GM10248 (cell line): ENCODE measurements at regions not wholly inside any gene's neighbourhood (a gene's known extent, or its start where the extent isn't known, plus 50 kb on each side); places are given as distances from the start of the nearest gene placed in this dataset.

ENCODE experiments used
- CTCF ChIA-PET: fragments of 300-600 bp; sonication (Branson Sonifier 250); formaldehyde crosslinking; extraction: SDS; loops from one replicate; lab custom pipeline; 2021; ENCODE audit warnings: antibody characterized with exemption; lab: Yijun Ruan, JAX
- POLR2A ChIA-PET: fragments of 350-650 bp; sonication (Branson Sonifier 250); formaldehyde crosslinking; extraction: SDS; loops from one replicate; lab custom pipeline; 2020; ENCODE audit warnings: antibody characterized with exemption; lab: Yijun Ruan, JAX
- DNase-seq: peaks from one replicate; pipeline ENCODE4 v3.0.0; 2012; ENCODE audit errors: extremely low spot score
- TF ChIP-seq, protein P1 (sequence below): IDR thresholded peaks from 2 replicates; pipeline ENCODE4 v1.5.1; 2012; ENCODE audit warnings: mild to moderate bottlenecking, low read depth; ENCODE audit errors: extremely low read depth, missing control alignments, control extremely low read depth

DNA sequence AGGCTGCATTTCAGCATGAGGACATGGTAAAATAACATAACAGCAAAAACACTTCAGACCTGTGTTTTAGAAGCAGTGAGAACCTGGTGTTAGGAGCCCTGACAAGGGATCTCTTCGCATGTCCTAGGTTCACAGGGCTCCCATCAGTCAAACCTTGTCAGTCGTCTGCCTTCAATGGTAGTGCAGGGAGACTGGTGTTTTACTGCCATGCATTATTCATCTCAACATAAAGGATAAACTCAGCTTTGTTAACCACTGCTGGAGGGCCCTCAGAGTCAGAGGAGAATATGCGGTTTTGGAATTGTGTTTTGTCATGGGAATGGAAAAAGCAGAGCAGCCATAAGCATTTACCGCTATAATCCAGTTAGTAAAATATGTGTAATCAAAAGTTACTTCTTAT, 275.9 kb upstream of the GCFC2 start:
- TF ChIP-seq, protein P1, sequence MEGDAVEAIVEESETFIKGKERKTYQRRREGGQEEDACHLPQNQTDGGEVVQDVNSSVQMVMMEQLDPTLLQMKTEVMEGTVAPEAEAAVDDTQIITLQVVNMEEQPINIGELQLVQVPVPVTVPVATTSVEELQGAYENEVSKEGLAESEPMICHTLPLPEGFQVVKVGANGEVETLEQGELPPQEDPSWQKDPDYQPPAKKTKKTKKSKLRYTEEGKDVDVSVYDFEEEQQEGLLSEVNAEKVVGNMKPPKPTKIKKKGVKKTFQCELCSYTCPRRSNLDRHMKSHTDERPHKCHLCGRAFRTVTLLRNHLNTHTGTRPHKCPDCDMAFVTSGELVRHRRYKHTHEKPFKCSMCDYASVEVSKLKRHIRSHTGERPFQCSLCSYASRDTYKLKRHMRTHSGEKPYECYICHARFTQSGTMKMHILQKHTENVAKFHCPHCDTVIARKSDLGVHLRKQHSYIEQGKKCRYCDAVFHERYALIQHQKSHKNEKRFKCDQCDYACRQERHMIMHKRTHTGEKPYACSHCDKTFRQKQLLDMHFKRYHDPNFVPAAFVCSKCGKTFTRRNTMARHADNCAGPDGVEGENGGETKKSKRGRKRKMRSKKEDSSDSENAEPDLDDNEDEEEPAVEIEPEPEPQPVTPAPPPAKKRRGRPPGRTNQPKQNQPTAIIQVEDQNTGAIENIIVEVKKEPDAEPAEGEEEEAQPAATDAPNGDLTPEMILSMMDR, result no peak
- ChIA-PET CTCF (no interaction called here), POLR2A (no interaction called here)
- DNase-seq, result no peak

DNA sequence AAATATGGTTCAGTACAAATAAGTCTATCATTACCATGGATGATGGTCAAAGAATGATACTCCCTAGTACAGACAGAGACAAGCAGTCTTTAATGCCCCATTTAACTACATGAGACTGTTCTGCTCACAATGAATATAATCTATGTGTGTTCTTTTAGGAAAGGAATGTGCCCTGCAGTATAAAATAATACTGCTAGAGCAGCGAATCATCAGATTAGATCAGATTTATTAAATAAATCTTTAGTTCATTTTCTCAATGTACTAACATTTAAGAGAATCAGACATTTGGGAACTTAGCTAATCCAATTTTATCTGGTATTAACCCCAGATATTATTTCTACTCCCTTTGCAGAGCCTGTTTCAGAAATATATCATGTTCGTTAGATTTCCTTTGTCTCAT, 272.0 kb upstream of the GCFC2 start:
- CTCF ChIA-PET, result no interaction called here
- POLR2A ChIA-PET, result no interaction called here
- DNase-seq, result no peak
- TF ChIP-seq, protein P1, result no peak

DNA sequence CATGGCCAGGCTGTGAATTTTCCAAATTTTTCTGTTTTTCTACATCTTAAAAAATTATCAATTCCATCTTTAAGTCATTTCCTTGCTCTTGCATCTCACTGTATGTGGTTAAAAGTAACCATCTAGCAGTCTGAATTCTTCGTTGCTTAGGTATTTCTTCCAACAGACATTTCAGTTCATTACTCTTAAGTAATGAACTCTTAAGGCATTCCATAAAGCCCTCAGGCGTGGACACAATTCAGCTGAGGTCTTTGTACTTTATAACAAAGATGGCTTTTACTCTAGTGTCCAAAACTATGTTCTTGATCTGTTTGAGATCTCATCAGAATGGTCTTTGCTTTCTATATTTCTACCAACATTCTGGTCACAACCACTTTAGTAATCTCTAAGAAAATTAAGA, 253.9 kb upstream of the GCFC2 start:
- ChIA-PET CTCF (no interaction called here), POLR2A (no interaction called here)
- TF ChIP-seq, protein P1, result no peak
- no peak for DNase-seq

DNA sequence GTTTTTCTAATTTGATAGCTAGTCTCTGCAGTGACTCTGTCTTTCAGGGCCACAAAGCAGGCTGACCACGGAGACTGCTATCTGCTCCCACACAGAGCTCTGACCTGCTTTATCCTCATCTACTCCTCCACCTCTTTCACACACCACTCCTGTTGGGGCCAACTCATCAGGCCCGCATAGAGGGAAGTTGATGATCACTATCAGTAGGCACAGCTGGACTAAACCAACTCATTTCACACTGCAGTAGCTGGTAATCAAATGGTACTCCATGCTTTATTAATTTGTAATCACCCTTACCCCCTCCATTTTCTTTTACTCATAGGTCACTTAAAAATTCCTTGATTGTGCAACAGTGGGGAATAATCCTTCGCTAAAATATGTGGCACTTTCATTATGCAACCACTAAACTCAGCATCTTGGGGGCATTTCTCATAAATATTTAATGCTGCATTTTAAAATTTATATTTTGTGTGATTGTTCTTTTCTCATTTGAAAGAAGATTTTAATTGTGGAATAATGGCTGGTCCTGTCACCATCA, 249.8 kb upstream of the GCFC2 start:
- TF ChIP-seq, protein P1, result no peak
- no peak for DNase-seq
- POLR2A ChIA-PET, result no interaction called here
- CTCF ChIA-PET, result no interaction called here

DNA sequence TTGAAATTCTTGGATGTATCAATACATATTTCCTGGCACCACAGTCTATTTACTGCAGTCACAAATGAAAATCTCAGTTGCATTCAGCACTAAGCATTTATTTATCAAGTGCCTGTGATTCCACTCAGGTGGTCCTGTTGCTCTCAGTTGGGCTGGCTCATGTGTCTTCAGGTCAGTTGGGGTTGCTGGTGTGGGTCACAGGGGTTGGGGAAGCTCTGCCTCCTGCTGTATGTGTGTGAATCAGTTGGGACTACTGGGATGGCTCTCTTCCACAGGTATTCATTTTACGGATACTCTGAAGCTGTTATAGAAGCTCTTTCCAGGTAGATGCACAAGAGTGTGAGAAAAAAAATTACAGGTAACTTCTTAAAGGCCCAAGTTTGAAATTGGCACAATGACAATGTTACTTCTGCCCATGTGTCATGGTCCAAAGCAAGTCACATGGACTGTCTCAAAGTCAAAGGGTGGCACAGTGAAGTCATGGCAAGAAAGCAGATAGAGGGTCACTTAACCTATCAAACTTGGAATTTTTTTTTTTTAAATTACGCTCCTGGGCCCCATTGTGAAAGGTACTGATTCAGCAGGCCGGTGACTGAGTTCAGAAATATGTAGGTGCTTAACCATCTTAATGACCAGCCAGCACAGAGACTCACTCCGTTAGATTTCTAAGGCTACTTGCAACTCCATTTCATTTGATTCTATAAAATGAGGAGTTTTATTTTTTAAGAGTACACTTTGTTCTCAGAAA, 249.2 kb upstream of the GCFC2 start:
- no peak for DNase-seq
- ChIA-PET POLR2A (no interaction called here), CTCF (interaction anchor here (1.1 kb wide), 1 partner anchor 63 kb away, joined by 3 read pairs; no protein-coding TSS in a partner anchor)
- TF ChIP-seq, protein P1, result no peak

DNA sequence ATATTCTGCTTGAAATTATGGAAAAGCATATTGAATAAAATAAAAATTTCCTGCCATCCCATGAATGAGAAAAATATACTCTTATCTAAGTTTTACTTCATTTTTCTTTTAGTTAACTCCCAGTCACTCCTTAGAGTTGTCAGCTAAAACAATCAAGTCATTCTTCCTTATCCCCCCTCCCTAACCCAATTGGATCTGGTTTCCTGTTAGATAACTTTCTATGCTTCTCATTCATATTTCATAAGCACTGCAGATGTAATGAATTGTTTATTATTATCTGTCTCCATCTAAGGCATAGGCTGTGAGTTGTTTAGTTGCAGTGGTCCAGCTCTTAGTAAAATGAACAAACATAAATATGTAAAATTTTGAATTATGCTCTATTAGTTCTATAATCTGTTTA, 244.0 kb upstream of the GCFC2 start:
- POLR2A ChIA-PET, result no interaction called here
- TF ChIP-seq, protein P1, result no peak
- DNase-seq, result no peak
- CTCF ChIA-PET, result interaction anchor here (2.2 kb wide), 1 partner anchor 10 kb away, joined by 6 read pairs; no protein-coding TSS in a partner anchor

DNA sequence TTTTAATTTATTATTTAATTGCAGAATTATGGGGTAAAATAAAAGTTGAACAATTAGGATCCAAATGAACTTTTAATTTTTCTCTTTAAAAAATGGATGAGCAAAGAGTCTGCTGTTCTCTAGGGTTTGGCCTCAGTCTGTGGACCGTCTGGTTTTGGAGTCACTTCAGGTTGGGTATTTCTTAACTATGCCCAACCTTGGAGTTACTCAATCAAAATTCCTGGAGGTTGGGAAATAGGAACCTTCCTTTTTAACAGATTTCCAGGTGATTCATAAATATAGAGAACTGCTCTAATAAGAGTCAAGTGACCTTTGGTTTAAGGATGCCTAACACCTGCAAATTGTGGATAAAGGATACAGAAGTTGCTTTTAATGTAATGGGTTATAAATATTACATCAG, 241.5 kb upstream of the GCFC2 start:
- ChIA-PET POLR2A (no interaction called here), CTCF (no interaction called here)
- no peak for DNase-seq
- TF ChIP-seq, protein P1, result no peak
